GM12878 (cell line): ENCODE measurements at regions not wholly inside any gene's neighbourhood (a gene's known extent, or its start where the extent isn't known, plus 50 kb on each side); places are given as distances from the start of the nearest gene placed in this dataset.

Experiments used
- BCL3 ChIP-seq: IDR thresholded peaks from 2 replicates; pipeline ENCODE4 v1.6.1; 2011; ENCODE audit warnings: borderline replicate concordance, low read depth, mild to moderate bottlenecking, moderate library complexity, low read length; ENCODE audit not compliant: insufficient read depth, poor library complexity, severe bottlenecking
- BHLHE40 ChIP-seq, 2 experiments: fragments of 450-650 bp in 1 of 2; IDR thresholded peaks; 2 replicates each; pipeline ENCODE4 v1.6.1; 2011 to 2017; ENCODE audit warnings: low read depth in 2 of 2, borderline replicate concordance in 1 of 2, improper control_type of control experiment in 1 of 2, low read length in 1 of 2, mild to moderate bottlenecking in 1 of 2
- HSF1 ChIP-seq: fragments of 150-350 bp; IDR thresholded peaks from 2 replicates; pipeline ENCODE4 v1.6.1; 2014; ENCODE audit warnings: mild to moderate bottlenecking, low read depth, low read length
- PBX3 ChIP-seq: IDR thresholded peaks from 2 replicates; pipeline ENCODE4 v1.6.1; 2011; ENCODE audit warnings: mild to moderate bottlenecking, low read depth, low read length, moderate library complexity; ENCODE audit not compliant: insufficient replicate concordance
- PKNOX1 ChIP-seq: fragments of 450-650 bp; IDR thresholded peaks from 2 replicates; pipeline ENCODE4 v1.6.1; 2016; ENCODE audit warnings: mild to moderate bottlenecking

GRCh38 chr12:92025462-92026207 lies 120.0 kb downstream of the BTG1 start (continued):
- TF ChIP-seq PBX3 (peak; percentile 68), BCL3 (peak; percentile 35), PKNOX1 (0 out of 2 replicates have a peak, but pooled peaks have one; percentile 25), HSF1 (no peak), BHLHE40 (IDR thresholded peaks at IDR 0.05; ENCODE audit: borderline replicate concordance in 1 of 2, low read depth in 2 of 2, low read length in 1 of 2) (no peak; a peak in 1 of 4 replicates)
